Thyroid gland (tissue), 4 donors: ENCODE measurements at regions not wholly inside any gene's neighbourhood (a gene's known extent, or its start where the extent isn't known, plus 50 kb on each side); places are given as distances from the start of the nearest gene placed in this dataset.

Source experiments
- DNase-seq, 2 donors: peaks; one replicate each; pipeline ENCODE4 v3.0.0-alpha.2; 2019
- H3K27ac ChIP-seq, 3 donors: fragments of 200-600 bp; sonication (generic); 1 replicate in 2 of 3; 2 replicates in 1 of 3; pipeline ENCODE4 v1.5.1; 2016 to 2019; ENCODE audit warnings: mild to moderate bottlenecking in 1 of 3, moderate library complexity in 1 of 3
- H3K27me3 ChIP-seq: fragments of 200-600 bp; sonication (generic); one replicate; pipeline ENCODE4 v1.5.1; 2019
- H3K36me3 ChIP-seq, 2 donors: fragments of 200-600 bp; sonication (generic); one replicate each; pipeline ENCODE4 v1.5.1; 2016 to 2019
- H3K4me1 ChIP-seq, 2 donors: fragments of 200-600 bp; sonication (generic); one replicate each; pipeline ENCODE4 v1.5.1; 2017 to 2019
- H3K4me3 ChIP-seq, 3 donors: fragments of 200-600 bp; sonication (generic); replicated peaks in 1 of 3; 1 replicate in 2 of 3; 2 replicates in 1 of 3; pipeline ENCODE4 v1.5.1; 2016; ENCODE audit warnings: mild to moderate bottlenecking in 1 of 3
- H3K9me3 ChIP-seq: fragments of 200-600 bp; sonication (generic); one replicate; pipeline ENCODE4 v1.5.1; 2017
- POLR2A ChIP-seq, 2 donors: fragments of 450-650 bp; IDR thresholded peaks; one replicate each; pipeline ENCODE4 v1.6.1; 2017; ENCODE audit warnings: antibody characterized with exemption in 2 of 2, mild to moderate bottlenecking in 2 of 2, moderate library complexity in 1 of 2
- WGBS, 2 donors: methylation state at CpG; one replicate each; pipeline ENCODE4 v1.1.5; 2017; 5-methylcytosine and 5-hydroxymethylcytosine counted together
- intact Hi-C: fragments of 100-400 bp; cut with DNase I; formaldehyde crosslinking; loops from one replicate; pipeline ENCODE4 v1.15.1; 2023
- TF ChIP-seq, protein P1 (sequence below), 6 experiments: fragments of 200-600 bp in 3 of 6; fragments of 450-650 bp in 3 of 6; sonication (generic) in 3 of 6; IDR thresholded peaks; one replicate each; pipeline ENCODE4 v1.5.1; 2016 to 2019; ENCODE audit warnings: antibody characterized with exemption in 6 of 6, mild to moderate bottlenecking in 2 of 6, inconsistent platforms in 1 of 6, moderate library complexity in 1 of 6

DNA sequence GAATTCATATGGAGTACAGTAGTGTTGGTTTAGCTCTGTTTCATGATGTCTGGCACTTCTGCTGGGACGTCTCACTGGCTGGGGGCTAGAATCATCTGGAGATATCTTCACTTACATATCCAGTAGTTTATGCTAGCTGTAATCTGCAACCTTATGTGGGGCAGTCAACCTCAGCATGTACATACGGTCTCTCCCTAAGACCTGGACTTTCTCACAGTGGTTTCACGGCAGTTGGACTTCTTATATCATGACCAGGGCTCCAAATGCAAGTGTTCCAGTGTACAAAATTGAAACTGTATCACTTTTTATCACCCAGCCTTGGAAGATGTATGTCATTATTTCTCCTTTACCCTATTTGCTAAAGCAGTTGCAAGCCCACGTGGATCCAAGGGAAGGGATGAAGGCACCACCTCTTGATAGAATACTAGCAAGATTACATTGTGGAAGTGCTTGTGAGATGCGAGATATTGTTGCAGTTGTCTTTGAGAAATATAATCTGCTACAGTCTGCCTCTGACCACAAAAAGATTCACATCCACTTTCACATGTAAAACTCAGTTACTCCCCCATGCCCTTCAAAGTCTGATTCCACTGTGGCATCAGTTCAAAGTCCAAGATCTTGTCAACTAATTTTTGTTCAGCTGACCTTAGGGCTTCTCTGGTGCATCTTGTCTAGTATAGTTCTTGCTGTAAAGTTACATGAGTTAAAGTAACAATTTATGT is 316.6 kb upstream of the NCAM1 start:
- no peaks in the 10 kb centered on the region for H3K4me1 ChIP-seq
- no peaks in the 10 kb centered on the region for H3K27me3 ChIP-seq
- intact Hi-C loops, result no loop called here
- DNase-seq, result no peak
- 79 to 84% methylated on average over 5 of the region's 5 CpGs for WGBS, 2 donors
- no peaks in the 10 kb centered on the region for H3K9me3 ChIP-seq
- H3K36me3 ChIP-seq, result no peaks in the 10 kb centered on the region
- H3K27ac ChIP-seq, result no peak overlapping the region
- H3K4me3 ChIP-seq, result no peak overlapping the region
- no peak for TF ChIP-seq POLR2A (IDR thresholded peaks at IDR 0.05)
- TF ChIP-seq, protein P1, sequence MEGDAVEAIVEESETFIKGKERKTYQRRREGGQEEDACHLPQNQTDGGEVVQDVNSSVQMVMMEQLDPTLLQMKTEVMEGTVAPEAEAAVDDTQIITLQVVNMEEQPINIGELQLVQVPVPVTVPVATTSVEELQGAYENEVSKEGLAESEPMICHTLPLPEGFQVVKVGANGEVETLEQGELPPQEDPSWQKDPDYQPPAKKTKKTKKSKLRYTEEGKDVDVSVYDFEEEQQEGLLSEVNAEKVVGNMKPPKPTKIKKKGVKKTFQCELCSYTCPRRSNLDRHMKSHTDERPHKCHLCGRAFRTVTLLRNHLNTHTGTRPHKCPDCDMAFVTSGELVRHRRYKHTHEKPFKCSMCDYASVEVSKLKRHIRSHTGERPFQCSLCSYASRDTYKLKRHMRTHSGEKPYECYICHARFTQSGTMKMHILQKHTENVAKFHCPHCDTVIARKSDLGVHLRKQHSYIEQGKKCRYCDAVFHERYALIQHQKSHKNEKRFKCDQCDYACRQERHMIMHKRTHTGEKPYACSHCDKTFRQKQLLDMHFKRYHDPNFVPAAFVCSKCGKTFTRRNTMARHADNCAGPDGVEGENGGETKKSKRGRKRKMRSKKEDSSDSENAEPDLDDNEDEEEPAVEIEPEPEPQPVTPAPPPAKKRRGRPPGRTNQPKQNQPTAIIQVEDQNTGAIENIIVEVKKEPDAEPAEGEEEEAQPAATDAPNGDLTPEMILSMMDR (IDR thresholded peaks at IDR 0.05), result no peak

DNA sequence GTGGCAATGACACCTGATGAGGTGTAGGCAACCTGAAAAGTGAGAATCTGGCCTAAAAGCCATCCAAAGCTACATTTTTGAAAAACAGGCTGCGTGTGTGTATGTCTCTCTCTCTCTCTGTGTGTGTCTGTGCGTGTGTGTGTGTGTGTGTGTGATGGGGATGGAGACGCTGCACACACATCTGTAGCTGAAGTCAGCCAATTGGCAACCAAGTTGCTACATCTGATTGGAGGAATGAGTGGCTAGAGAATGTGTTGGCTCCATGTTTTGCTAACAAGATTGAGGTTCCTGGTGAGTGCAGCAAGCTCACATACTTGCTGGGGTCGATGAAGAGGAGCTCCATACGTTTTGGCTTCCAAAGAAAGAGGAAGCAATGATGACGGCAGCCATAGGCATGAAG is 311.4 kb upstream of the NCAM1 start:
- no peaks in the 10 kb centered on the region for H3K27me3 ChIP-seq
- H3K4me3 ChIP-seq, result no peak overlapping the region
- 76 to 77% methylated on average over 6 of the region's 6 CpGs for WGBS, 2 donors
- no peaks in the 10 kb centered on the region for H3K4me1 ChIP-seq
- no peaks in the 10 kb centered on the region for H3K36me3 ChIP-seq
- intact Hi-C loops, result no loop called here
- no peak overlapping the region for H3K27ac ChIP-seq
- no peak for TF ChIP-seq POLR2A (IDR thresholded peaks at IDR 0.05)
- TF ChIP-seq, protein P1 (IDR thresholded peaks at IDR 0.05), result no peak
- no peaks in the 10 kb centered on the region for H3K9me3 ChIP-seq
- DNase-seq, result no peak

DNA sequence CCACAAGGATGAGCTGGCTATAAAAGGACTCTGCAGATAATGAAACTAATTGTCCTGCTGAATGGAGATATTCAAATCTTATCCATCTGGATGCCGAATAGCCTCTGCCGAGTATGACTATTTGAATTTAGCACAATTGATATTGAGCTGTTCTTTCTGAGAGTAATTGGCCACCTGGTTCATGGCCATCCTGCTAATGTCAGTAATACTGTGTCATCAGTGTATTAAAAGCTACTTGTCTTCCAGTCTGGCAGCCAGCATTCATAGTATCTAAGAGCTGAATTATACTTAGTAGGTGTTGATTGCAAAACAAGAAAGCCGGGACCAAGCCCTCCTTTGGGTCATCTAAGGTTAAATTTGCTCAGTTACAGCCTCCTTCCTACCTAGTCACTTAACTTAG is 310.7 kb upstream of the NCAM1 start:
- H3K27ac ChIP-seq, result no peak overlapping the region
- H3K4me3 ChIP-seq, result no peak overlapping the region
- H3K4me1 ChIP-seq, result no peaks in the 10 kb centered on the region
- DNase-seq, result no peak
- H3K27me3 ChIP-seq, result no peaks in the 10 kb centered on the region
- TF ChIP-seq POLR2A (IDR thresholded peaks at IDR 0.05), result no peak
- TF ChIP-seq, protein P1 (IDR thresholded peaks at IDR 0.05), result no peak
- H3K36me3 ChIP-seq, result no peaks in the 10 kb centered on the region
- 83 to 89% methylated on average over 3 of the region's 3 CpGs for WGBS, 2 donors
- intact Hi-C loops, result no loop called here
- no peaks in the 10 kb centered on the region for H3K9me3 ChIP-seq

DNA sequence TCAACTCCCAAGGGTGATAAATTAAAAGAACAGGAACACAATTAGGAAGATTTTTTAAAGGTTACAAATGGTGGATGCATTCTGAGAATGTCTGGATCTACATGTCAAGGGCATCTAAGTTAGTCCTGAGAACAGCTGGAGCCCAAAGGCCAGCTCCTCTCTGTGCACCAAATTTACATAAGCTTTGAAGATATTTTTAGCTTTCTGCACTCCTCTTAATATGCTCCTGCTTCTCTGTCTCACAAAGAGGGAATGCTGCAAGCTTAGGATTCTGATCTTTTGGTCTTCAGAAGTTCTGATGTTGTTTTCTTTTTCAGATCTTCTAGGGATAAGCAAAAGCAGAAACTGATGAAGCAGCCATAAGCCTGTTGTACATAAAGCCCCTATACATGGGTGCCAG is 309.8 kb upstream of the NCAM1 start:
- Histone ChIP-seq H3K4me1 (no peaks in the 10 kb centered on the region), H3K9me3 (no peaks in the 10 kb centered on the region), H3K27ac (no peak overlapping the region), H3K4me3 (no peak overlapping the region), H3K27me3 (no peaks in the 10 kb centered on the region), H3K36me3 (no peaks in the 10 kb centered on the region)
- TF ChIP-seq POLR2A (IDR thresholded peaks at IDR 0.05), result no peak
- TF ChIP-seq, protein P1 (IDR thresholded peaks at IDR 0.05), result no peak
- no peak for DNase-seq
- intact Hi-C loops, result no loop called here

DNA sequence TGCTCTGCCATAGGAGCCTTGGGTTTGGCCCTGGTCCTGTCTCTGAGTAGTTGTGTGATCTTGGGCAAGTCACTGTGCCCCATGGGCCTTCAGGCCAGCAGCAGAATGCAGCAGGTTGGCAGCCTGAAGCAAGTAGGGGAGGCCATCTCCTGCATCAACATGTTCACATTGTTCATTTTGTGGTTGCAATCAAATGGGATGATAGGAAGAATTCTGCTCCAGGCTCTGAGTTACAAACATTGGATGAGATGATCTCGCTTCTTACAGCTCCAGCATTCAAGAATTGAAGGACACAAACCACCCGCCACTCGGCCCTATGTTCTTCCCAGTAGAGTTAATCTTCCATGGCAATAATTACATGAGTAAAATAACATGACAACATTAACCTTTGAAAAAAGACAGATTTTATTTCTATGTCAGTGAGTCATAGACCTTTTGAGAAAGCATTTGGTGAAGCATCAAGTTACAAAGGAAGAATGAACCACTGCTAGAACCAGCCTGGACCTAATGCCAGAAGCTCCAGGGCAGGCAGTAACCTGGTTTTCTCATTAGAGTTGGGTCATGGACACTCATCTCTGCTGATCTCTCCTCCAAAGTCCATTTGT is 308.3 kb upstream of the NCAM1 start:
- no peaks in the 10 kb centered on the region for H3K9me3 ChIP-seq
- H3K27ac ChIP-seq, result no peak overlapping the region
- H3K27me3 ChIP-seq, result no peaks in the 10 kb centered on the region
- TF ChIP-seq, protein P1 (IDR thresholded peaks at IDR 0.05), result no peak
- no peak for TF ChIP-seq POLR2A (IDR thresholded peaks at IDR 0.05)
- no peaks in the 10 kb centered on the region for H3K4me1 ChIP-seq
- intact Hi-C loops, result no loop called here
- 95 to 97% methylated on average over 3 of the region's 3 CpGs for WGBS, 2 donors
- no peak overlapping the region for H3K4me3 ChIP-seq
- DNase-seq, result no peak
- H3K36me3 ChIP-seq, result no peaks in the 10 kb centered on the region
